PC-9 (cell line): ENCODE measurements at regions not wholly inside any gene's neighbourhood (a gene's known extent, or its start where the extent isn't known, plus 50 kb on each side); places are given as distances from the start of the nearest gene placed in this dataset.

Source experiments
- BruUV-seq: library from RNA; stranded (reverse); fragments of 400-500 nt; replicated peaks from 2 replicates; lab custom pipeline; 2021; lab: Mats Ljungman, UMichigan
- CTCF ChIA-PET: fragments of 300-600 bp; sonication (Branson Sonifier 250); formaldehyde crosslinking; loops from one replicate; lab custom pipeline; 2022; ENCODE audit warnings: antibody characterized with exemption; lab: Charles Lee
- POLR2A ChIA-PET: fragments of 300-600 bp; sonication (Branson Sonifier 250); formaldehyde crosslinking; loops from one replicate; lab custom pipeline; 2022; ENCODE audit warnings: antibody characterized with exemption; ENCODE audit not compliant: unreplicated experiment; lab: Charles Lee
- DNase-seq, 2 experiments: peaks; one replicate each; pipeline versions ENCODE4 v3.0.0 to v3.0.0-alpha.2; 2015 to 2022; ENCODE audit warnings: mixed read lengths in 1 of 2
- H2AFZ ChIP-seq: fragments of 200-600 bp; sonication (generic); 2 replicates; pipeline ENCODE4 v1.8.1; 2017; ENCODE audit warnings: antibody characterized with exemption
- H3F3A ChIP-seq: fragments of 200-600 bp; sonication (generic); 2 replicates; pipeline ENCODE4 v1.8.1; 2017; ENCODE audit warnings: antibody characterized with exemption, mild to moderate bottlenecking, low read depth; ENCODE audit not compliant: insufficient read depth
- H3K27ac ChIP-seq: fragments of 200-600 bp; sonication (generic); 2 replicates; pipeline ENCODE4 v1.6.1; 2016; ENCODE audit warnings: mixed run types
- H3K27me3 ChIP-seq: fragments of 200-600 bp; sonication (generic); 2 replicates; pipeline ENCODE4 v1.6.1; 2016; ENCODE audit warnings: low read depth, mixed run types; ENCODE audit not compliant: insufficient read depth
- H3K36me3 ChIP-seq: fragments of 200-600 bp; sonication (generic); 2 replicates; pipeline ENCODE4 v1.6.1; 2016; ENCODE audit warnings: low read depth, mixed run types
- H3K4me1 ChIP-seq: fragments of 200-600 bp; sonication (generic); replicated peaks from 2 replicates; pipeline ENCODE4 v1.6.1; 2016; ENCODE audit warnings: mixed run types; ENCODE audit not compliant: insufficient read depth
- H3K4me2 ChIP-seq: fragments of 200-600 bp; sonication (generic); 2 replicates; pipeline ENCODE4 v1.6.1; 2017; ENCODE audit warnings: mixed run types
- H3K4me3 ChIP-seq: fragments of 200-600 bp; sonication (generic); 2 replicates; pipeline ENCODE4 v1.6.1; 2016; ENCODE audit warnings: mixed run types
- H3K79me2 ChIP-seq: fragments of 200-600 bp; sonication (generic); 2 replicates; pipeline ENCODE4 v1.6.1; 2017; ENCODE audit warnings: low read depth, mixed run types
- H3K9me2 ChIP-seq: fragments of 200-600 bp; sonication (generic); 2 replicates; pipeline ENCODE4 v1.8.1; 2017; ENCODE audit warnings: mild to moderate bottlenecking; ENCODE audit not compliant: insufficient read depth
- H3K9me3 ChIP-seq: fragments of 200-600 bp; sonication (generic); 2 replicates; pipeline ENCODE4 v1.8.1; 2016; ENCODE audit warnings: low read depth; ENCODE audit not compliant: insufficient read depth
- H4K20me1 ChIP-seq: fragments of 200-600 bp; sonication (generic); 2 replicates; pipeline ENCODE4 v1.8.1; 2017; ENCODE audit not compliant: insufficient read depth
- EZH2 ChIP-seq: fragments of 200-600 bp; sonication (generic); IDR thresholded peaks from 2 replicates; pipeline ENCODE4 v1.8.0; 2017; ENCODE audit warnings: antibody characterized with exemption, low read depth
- intact Hi-C: fragments of 100-400 bp; cut with micrococcal nuclease; formaldehyde crosslinking; loops from one replicate; pipeline ENCODE4 v1.10.0; 2022; ENCODE audit not compliant: unreplicated experiment
- TF ChIP-seq, protein P1 (sequence below): fragments of 200-600 bp; sonication (generic); conservative IDR thresholded peaks from 2 replicates; pipeline ENCODE4 v1.6.1; 2017; ENCODE audit warnings: mixed run types, antibody characterized with exemption, mild to moderate bottlenecking, moderate library complexity

DNA sequence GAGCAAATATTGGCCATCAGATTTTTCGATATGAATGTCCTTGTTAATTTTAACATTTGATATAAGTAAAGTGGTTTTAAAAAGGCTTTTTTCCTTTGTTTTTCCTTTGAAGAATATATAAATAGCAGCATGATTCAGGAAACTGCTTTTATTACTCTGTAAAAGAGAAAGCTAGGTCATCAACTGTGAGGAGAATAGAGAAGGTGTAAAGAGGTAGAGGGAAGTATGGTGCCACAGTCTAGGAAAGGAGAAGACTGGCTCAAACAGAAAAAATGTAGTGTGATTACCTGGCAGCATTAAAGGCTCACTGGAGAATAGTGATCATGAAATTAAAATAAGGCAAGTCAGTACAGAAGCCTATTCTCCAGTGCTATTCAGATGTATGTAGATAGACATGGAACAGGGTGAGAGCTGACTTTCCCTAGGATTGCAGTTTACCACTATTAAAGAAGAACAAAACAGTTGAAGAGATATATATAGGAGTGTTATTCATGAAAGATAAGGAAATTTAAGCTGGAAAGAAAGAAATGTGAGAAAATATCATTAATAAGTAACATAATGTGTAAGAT lies 1115.9 kb upstream of the PCDH9 start:
- ChIA-PET POLR2A (interaction anchor here (0.7 kb wide), 1 partner anchor 75 kb away, joined by 3 read pairs; no protein-coding TSS in a partner anchor), CTCF (no interaction called here)
- Histone ChIP-seq H3K9me3 (no peaks in the 10 kb centered on the region), H3K4me3 (no peak overlapping the region), H3F3A (no peaks in the 10 kb centered on the region), H3K27ac (no peak overlapping the region), H3K4me1 (no peaks in the 10 kb centered on the region), H3K79me2 (no peaks in the 10 kb centered on the region), H3K9me2 (no peaks in the 10 kb centered on the region), H3K4me2 (no peak overlapping the region), H4K20me1 (no peaks in the 10 kb centered on the region), H3K36me3 (no peaks in the 10 kb centered on the region), H3K27me3 (no peaks in the 10 kb centered on the region), H2AFZ (no peak overlapping the region)
- no TSS peak for BruUV-seq
- intact Hi-C loops, result no loop called here
- TF ChIP-seq, protein P1, sequence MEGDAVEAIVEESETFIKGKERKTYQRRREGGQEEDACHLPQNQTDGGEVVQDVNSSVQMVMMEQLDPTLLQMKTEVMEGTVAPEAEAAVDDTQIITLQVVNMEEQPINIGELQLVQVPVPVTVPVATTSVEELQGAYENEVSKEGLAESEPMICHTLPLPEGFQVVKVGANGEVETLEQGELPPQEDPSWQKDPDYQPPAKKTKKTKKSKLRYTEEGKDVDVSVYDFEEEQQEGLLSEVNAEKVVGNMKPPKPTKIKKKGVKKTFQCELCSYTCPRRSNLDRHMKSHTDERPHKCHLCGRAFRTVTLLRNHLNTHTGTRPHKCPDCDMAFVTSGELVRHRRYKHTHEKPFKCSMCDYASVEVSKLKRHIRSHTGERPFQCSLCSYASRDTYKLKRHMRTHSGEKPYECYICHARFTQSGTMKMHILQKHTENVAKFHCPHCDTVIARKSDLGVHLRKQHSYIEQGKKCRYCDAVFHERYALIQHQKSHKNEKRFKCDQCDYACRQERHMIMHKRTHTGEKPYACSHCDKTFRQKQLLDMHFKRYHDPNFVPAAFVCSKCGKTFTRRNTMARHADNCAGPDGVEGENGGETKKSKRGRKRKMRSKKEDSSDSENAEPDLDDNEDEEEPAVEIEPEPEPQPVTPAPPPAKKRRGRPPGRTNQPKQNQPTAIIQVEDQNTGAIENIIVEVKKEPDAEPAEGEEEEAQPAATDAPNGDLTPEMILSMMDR, result no peak
- no peak for TF ChIP-seq EZH2
- no peak for DNase-seq

DNA sequence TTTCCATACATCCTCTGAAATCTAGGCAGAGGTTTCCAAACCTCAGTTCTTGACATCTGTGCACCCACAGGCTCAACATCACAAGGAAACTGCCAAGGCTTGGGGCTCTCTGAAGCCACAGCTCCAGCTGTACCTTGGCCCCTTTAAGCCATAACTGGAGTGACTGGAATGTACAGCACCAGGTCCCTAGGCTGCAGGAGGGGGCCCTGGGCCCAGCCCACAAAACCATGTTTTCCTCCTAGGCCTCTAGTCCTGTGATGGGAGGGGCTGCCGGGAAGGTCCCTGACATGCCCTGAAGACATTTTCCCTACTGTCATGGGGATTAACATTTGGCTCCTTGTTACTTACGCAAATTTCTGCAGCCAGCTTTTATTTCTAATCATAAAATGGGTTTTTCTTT lies 1093.0 kb upstream of the PCDH9 start:
- no peak for DNase-seq
- intact Hi-C loops, result no loop called here
- no peak overlapping the region for H3K4me2 ChIP-seq
- no peak overlapping the region for H3K27ac ChIP-seq
- TF ChIP-seq, protein P1, result no peak
- no peak for TF ChIP-seq EZH2
- H3K36me3 ChIP-seq, result no peaks in the 10 kb centered on the region
- CTCF ChIA-PET, result no interaction called here
- no peaks in the 10 kb centered on the region for H3K4me1 ChIP-seq
- H3K79me2 ChIP-seq, result no peaks in the 10 kb centered on the region
- no TSS peak for BruUV-seq
- H4K20me1 ChIP-seq, result no peaks in the 10 kb centered on the region
- no peak overlapping the region for H3K4me3 ChIP-seq
- H2AFZ ChIP-seq, result no peak overlapping the region
- no peaks in the 10 kb centered on the region for H3K9me3 ChIP-seq
- POLR2A ChIA-PET, result no interaction called here
- no peaks in the 10 kb centered on the region for H3K9me2 ChIP-seq
- no peaks in the 10 kb centered on the region for H3F3A ChIP-seq
- H3K27me3 ChIP-seq, result no peaks in the 10 kb centered on the region

DNA sequence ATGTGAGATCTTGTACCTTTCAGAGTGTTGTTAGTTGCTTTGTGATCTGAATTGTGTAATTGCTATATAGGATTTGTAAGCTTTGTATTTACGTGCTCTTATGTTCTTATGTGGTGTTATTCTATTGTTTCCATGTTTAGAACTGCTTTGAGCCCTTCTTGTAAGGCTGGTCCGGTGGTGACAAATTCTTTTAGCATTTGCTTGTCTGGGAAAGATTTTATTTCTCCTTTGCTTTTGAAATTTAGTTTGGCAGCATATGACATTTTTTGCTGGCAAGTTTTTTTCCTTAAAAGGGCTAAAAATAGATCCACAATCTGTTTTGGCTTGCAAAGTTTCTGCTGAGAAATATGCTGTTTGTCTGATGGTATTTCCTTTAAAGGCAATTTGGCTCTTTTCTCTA lies 1089.2 kb upstream of the PCDH9 start:
- Histone ChIP-seq H2AFZ (no peak overlapping the region), H3K36me3 (no peaks in the 10 kb centered on the region), H3K79me2 (no peaks in the 10 kb centered on the region), H3K9me3 (no peaks in the 10 kb centered on the region), H3K4me2 (no peak overlapping the region), H3K27ac (no peak overlapping the region), H3K27me3 (no peaks in the 10 kb centered on the region), H3K9me2 (no peaks in the 10 kb centered on the region), H3F3A (no peaks in the 10 kb centered on the region), H4K20me1 (no peaks in the 10 kb centered on the region), H3K4me3 (no peak overlapping the region), H3K4me1 (no peaks in the 10 kb centered on the region)
- CTCF ChIA-PET, result no interaction called here
- BruUV-seq, result no TSS peak
- intact Hi-C loops, result no loop called here
- TF ChIP-seq, protein P1, result no peak
- no peak for TF ChIP-seq EZH2
- DNase-seq, result no peak
- POLR2A ChIA-PET, result no interaction called here
